Pancreas (tissue), 10 donors: ENCODE measurements at regions not wholly inside any gene's neighbourhood (a gene's known extent, or its start where the extent isn't known, plus 50 kb on each side); places are given as distances from the start of the nearest gene placed in this dataset.

Experiments used
- ATAC-seq, 4 donors: fragments of 200-7000 bp; cut with Tn5 transposase; one replicate each; pipeline versions ENCODE4 v1.8.0 to v1.9.1; 2020; ENCODE audit warnings: mild to moderate bottlenecking in 4 of 4, moderate library complexity in 4 of 4
- DNase-seq, 6 donors: peaks; one replicate each; pipeline ENCODE4 v3.0.0-alpha.2; 2020
- FAIRE-seq: peaks from 2 replicates; lab custom pipeline; 2012; peaks lifted over from hg19 to GRCh38; lab: Jason Lieb, UNC
- H3K27ac ChIP-seq, 4 donors: fragments of 200-600 bp; sonication (generic); 1 replicate in 3 of 4; 2 replicates in 1 of 4; pipeline versions ENCODE4 v1.5.0 to v1.8.0; 2020
- H3K27me3 ChIP-seq, 4 donors: fragments of 200-600 bp; one replicate each; pipeline ENCODE4 v1.8.0; 2021
- H3K36me3 ChIP-seq, 3 donors: fragments of 200-600 bp; sonication (generic) in 1 of 3; one replicate each; pipeline versions ENCODE4 v1.5.0 to v1.8.0; 2020 to 2021
- H3K4me1 ChIP-seq, 3 donors: fragments of 200-600 bp; one replicate each; pipeline ENCODE4 v1.8.0; 2021
- H3K4me3 ChIP-seq, 4 donors: fragments of 200-600 bp; sonication (generic) in 2 of 4; one replicate each; pipeline versions ENCODE4 v1.5.0 to v1.8.0; 2020 to 2021
- H3K9me3 ChIP-seq, 4 donors: fragments of 200-600 bp; one replicate each; pipeline ENCODE4 v1.8.0; 2021
- CTCF ChIP-seq, 4 donors: fragments of 200-600 bp; sonication (generic) in 3 of 4; IDR thresholded peaks; one replicate each; pipeline versions ENCODE4 v1.5.0 to v1.8.0; 2021; ENCODE audit warnings: antibody characterized with exemption in 4 of 4
- WGBS, 2 donors: extraction: QIAGEN DNeasy Blood & Tissue Kit; methylation state at CpG; one replicate each; pipeline ENCODE4 v1.1.7; 2013; 5-methylcytosine and 5-hydroxymethylcytosine counted together
- intact Hi-C, 3 donors: fragments of 100-400 bp; cut with DNase I; formaldehyde crosslinking; loops; one replicate each; pipeline versions ENCODE4 v1.11.1 to v1.14.2; 2022
- donor health status: healthy with polysubstance abuse.
- donor health status: DM: no; HTN: no; CAD: no; lungs with moderate emphysema.
- donor health status: DM: no; HTN: no; CAD: no.
- donor health status: control.
- donor health status: control.
- donor health status: Bipolar disorder and iron deficiency.
- donor health status: DM: yes; HTN: yes; CAD: no.
- donor health status: DM: no; HTN: no; CAD: no.
- donor health status: DM: no; HTN: no; CAD: no.
- donor health status: DM: yes; HTN: yes; CAD: no.

- DNase-seq (no peak), ATAC-seq (no peak), FAIRE-seq (no peak)
- TF ChIP-seq CTCF (IDR thresholded peaks at IDR 0.05) = no peak
- intact Hi-C loops = no loop called here
- no peaks in the 10 kb centered on the region for H3K4me1 ChIP-seq
- H3K27me3 ChIP-seq = no peaks in the 10 kb centered on the region
- H3K4me3 ChIP-seq = no peak overlapping the region
- H3K36me3 ChIP-seq = no peaks in the 10 kb centered on the region
- no peaks in the 10 kb centered on the region for H3K9me3 ChIP-seq
- WGBS, 2 donors = 96 to 97% methylated on average over 3 of the region's 3 CpGs
- no peak overlapping the region for H3K27ac ChIP-seq
Measured at GRCh38 chr10:65292551-65292950, 1633.3 kb upstream of the LRRTM3 start.

GRCh38 chr10:65294329-65294728 is 1631.5 kb upstream of the LRRTM3 start:
- FAIRE-seq = no peak
- DNase-seq = no peak
- Histone ChIP-seq H3K27ac (no peak overlapping the region), H3K4me1 (no peaks in the 10 kb centered on the region), H3K27me3 (no peaks in the 10 kb centered on the region), H3K4me3 (no peak overlapping the region), H3K36me3 (no peaks in the 10 kb centered on the region), H3K9me3 (no peaks in the 10 kb centered on the region)
- TF ChIP-seq CTCF (IDR thresholded peaks at IDR 0.05) = no peak
- intact Hi-C loops = no loop called here
- no peak for ATAC-seq
- 14 to 23% methylated on average over 1 of the region's 1 CpG for WGBS, 2 donors

GRCh38 chr10:65301181-65301580 is 1624.7 kb upstream of the LRRTM3 start:
- no peak for DNase-seq
- no peaks in the 10 kb centered on the region for H3K36me3 ChIP-seq
- TF ChIP-seq CTCF (IDR thresholded peaks at IDR 0.05) = no peak
- H3K27ac ChIP-seq = no peak overlapping the region
- intact Hi-C loops = no loop called here
- FAIRE-seq = no peak
- no peaks in the 10 kb centered on the region for H3K4me1 ChIP-seq
- no peak overlapping the region for H3K4me3 ChIP-seq
- H3K27me3 ChIP-seq = no peaks in the 10 kb centered on the region
- ATAC-seq = no peak
- 80 to 84% methylated on average over 3 of the region's 3 CpGs for WGBS, 2 donors
- H3K9me3 ChIP-seq = no peaks in the 10 kb centered on the region

- TF ChIP-seq CTCF (IDR thresholded peaks at IDR 0.05) = no peak
- ATAC-seq (no peak), FAIRE-seq (no peak), DNase-seq (no peak)
- no peaks in the 10 kb centered on the region for H3K27me3 ChIP-seq
- intact Hi-C loops = no loop called here
- no peaks in the 10 kb centered on the region for H3K36me3 ChIP-seq
- no peaks in the 10 kb centered on the region for H3K9me3 ChIP-seq
- WGBS, 2 donors = 74 to 84% methylated on average over 2 of the region's 2 CpGs
- H3K27ac ChIP-seq = no peak overlapping the region
- H3K4me3 ChIP-seq = no peak overlapping the region
- no peaks in the 10 kb centered on the region for H3K4me1 ChIP-seq
Measured at GRCh38 chr10:65306201-65306600, 1619.6 kb upstream of the LRRTM3 start.

- FAIRE-seq = no peak
- no peaks in the 10 kb centered on the region for H3K27me3 ChIP-seq
- no peak overlapping the region for H3K27ac ChIP-seq
- intact Hi-C loops = no loop called here
- ATAC-seq = no peak
- H3K4me1 ChIP-seq = no peaks in the 10 kb centered on the region
- no peak for DNase-seq
- no peaks in the 10 kb centered on the region for H3K36me3 ChIP-seq
- H3K4me3 ChIP-seq = no peak overlapping the region
- no peak for TF ChIP-seq CTCF (IDR thresholded peaks at IDR 0.05)
- no peaks in the 10 kb centered on the region for H3K9me3 ChIP-seq
Measured at GRCh38 chr10:65312876-65313275, 1613.0 kb upstream of the LRRTM3 start.
